Transverse colon (tissue), 4 donors: ENCODE measurements at regions not wholly inside any gene's neighbourhood (a gene's known extent, or its start where the extent isn't known, plus 50 kb on each side); places are given as distances from the start of the nearest gene placed in this dataset.

Experiments
- CTCF ChIP-seq, 5 experiments: fragments of 200-600 bp in 3 of 5; fragments of 450-650 bp in 2 of 5; sonication (generic) in 3 of 5; IDR thresholded peaks; 1 replicate in 2 of 5; 2 replicates in 3 of 5; pipeline ENCODE4 v1.5.1; 2016 to 2017; ENCODE audit warnings: antibody characterized with exemption in 5 of 5, inconsistent platforms in 3 of 5, mild to moderate bottlenecking in 2 of 5, moderate library complexity in 1 of 5
- EP300 ChIP-seq: sonication (generic); formaldehyde crosslinking; IDR thresholded peaks from one replicate; pipeline ENCODE4 v1.6.1; 2017; ENCODE audit warnings: antibody characterized with exemption, low read depth
- POLR2A ChIP-seq: fragments of 450-650 bp; IDR thresholded peaks from one replicate; pipeline ENCODE4 v1.6.1; 2016; ENCODE audit warnings: antibody characterized with exemption, mild to moderate bottlenecking, moderate library complexity
- POLR2AphosphoS5 ChIP-seq, 3 donors: sonication (generic); formaldehyde crosslinking; IDR thresholded peaks; one replicate each; pipeline ENCODE4 v1.6.1; 2016; ENCODE audit warnings: antibody characterized with exemption in 3 of 3

GRCh38 chr18:6484659-6485058, 69.9 kb upstream of the L3MBTL4 start:
- TF ChIP-seq CTCF (IDR thresholded peaks at IDR 0.05) = no peak
- no peak for TF ChIP-seq POLR2A
- no peak for TF ChIP-seq EP300
- no peak for TF ChIP-seq POLR2AphosphoS5 (IDR thresholded peaks at IDR 0.05)
